GM10266 (cell line): ENCODE measurements at regions not wholly inside any gene's neighbourhood (a gene's known extent, or its start where the extent isn't known, plus 50 kb on each side); places are given as distances from the start of the nearest gene placed in this dataset.
"Not testable (repeated sequence)": the region's sequence is repeated elsewhere in the genome, so short reads cannot be mapped to it uniquely, and the experiment has no call there.

Experiments used
- DNase-seq: peaks from one replicate; pipeline ENCODE4 v3.0.0; 2012; ENCODE audit errors: extremely low spot score
- TF ChIP-seq, protein P1 (sequence below): IDR thresholded peaks from 2 replicates; pipeline ENCODE4 v1.5.1; 2012; ENCODE audit warnings: mild to moderate bottlenecking, low read depth; ENCODE audit not compliant: control insufficient read depth, insufficient read depth; ENCODE audit errors: missing control alignments

DNA sequence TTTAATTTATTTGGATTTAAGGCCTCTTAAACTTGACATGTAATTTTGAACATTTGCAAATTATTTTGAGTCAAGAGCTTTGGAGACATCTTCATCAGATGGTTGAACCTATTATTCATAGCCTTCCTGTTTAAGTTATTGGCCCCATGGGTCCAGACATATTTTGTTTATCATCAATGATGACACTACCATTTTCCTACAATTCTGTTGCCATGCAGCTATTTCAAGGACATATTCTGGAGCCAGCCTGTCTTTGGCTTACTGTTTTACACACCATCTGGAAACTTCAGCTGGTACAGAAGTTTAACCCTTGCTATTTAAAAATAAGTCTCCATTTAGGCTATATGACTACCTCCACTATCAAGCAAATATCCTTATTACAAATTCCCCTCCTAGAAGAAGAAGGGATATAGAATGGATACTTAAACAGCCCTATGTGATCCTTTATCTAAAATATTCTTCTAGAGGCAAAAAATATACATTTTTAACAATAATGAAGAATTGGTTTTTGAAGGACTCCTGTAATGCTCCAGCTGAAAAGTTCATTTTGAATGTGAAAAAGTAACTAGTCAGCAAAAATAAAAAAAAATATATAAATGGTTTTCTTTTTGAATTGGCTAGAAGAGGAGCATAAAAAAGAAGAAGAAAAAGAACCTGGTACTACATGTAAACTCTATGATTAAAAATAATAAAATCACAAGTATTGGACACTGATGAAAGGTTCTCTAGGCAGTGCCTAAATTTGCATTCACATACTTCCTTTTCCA is 544.0 kb upstream of the HS3ST5 start:
- TF ChIP-seq, protein P1, sequence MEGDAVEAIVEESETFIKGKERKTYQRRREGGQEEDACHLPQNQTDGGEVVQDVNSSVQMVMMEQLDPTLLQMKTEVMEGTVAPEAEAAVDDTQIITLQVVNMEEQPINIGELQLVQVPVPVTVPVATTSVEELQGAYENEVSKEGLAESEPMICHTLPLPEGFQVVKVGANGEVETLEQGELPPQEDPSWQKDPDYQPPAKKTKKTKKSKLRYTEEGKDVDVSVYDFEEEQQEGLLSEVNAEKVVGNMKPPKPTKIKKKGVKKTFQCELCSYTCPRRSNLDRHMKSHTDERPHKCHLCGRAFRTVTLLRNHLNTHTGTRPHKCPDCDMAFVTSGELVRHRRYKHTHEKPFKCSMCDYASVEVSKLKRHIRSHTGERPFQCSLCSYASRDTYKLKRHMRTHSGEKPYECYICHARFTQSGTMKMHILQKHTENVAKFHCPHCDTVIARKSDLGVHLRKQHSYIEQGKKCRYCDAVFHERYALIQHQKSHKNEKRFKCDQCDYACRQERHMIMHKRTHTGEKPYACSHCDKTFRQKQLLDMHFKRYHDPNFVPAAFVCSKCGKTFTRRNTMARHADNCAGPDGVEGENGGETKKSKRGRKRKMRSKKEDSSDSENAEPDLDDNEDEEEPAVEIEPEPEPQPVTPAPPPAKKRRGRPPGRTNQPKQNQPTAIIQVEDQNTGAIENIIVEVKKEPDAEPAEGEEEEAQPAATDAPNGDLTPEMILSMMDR = no peak
- no peak for DNase-seq

DNA sequence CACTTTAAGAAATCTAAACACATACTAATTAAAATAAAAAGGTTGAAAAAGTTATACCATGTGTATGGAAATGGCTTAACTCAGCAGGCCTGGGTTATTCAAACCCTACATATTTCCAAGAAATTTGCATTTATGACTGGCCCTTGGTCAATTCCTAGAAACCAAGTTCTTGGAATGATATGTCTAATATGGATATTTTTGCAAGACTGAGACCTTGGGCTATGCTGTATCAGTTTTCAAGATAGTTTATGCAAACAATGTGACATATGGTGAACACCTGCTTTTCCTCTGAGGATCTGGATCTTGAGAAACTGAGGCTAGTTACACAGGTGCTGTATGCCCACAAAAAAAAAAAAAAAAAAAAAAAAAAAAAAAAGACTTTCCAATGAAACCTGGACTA is 536.9 kb upstream of the HS3ST5 start:
- TF ChIP-seq, protein P1 = no peak
- no peak for DNase-seq

DNA sequence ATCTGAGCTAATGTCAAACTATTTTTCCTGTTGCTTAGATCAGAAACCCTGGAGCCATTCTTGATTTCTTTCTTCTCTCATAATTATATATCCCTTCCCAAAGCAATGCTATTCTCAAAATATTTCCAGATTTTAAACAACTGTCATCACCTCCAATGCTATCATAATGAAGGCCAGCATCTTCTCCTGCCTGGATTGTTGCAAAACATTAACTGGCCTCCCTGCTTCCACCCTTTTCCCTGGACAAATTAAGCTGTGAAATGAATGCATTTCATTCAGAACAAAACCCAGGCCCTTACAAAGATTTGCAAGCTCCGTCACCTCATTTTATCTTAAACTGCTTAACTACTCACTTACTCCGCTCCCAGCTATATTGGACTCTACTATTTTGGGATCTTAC is 535.3 kb upstream of the HS3ST5 start:
- no peak for DNase-seq
- TF ChIP-seq, protein P1 = no peak

DNA sequence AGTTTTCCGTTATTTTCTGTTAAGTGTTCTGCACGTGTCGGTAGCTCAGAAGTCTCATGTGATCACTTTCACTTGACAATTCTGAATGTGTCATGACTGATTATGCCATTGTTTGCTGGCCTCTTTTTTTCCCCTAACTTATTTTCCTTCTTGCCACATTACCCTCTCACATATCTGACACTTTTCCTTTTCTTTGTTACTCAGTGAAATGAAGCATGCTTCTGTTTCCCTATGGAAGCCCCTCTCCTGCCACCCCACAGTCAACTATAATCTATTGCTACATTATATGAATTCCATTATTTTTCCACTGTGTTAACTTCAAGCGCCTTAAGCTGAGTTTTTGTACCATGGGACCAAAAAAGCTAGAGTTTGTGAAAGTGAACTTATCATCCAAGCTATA is 531.6 kb upstream of the HS3ST5 start:
- no peak for DNase-seq

DNA sequence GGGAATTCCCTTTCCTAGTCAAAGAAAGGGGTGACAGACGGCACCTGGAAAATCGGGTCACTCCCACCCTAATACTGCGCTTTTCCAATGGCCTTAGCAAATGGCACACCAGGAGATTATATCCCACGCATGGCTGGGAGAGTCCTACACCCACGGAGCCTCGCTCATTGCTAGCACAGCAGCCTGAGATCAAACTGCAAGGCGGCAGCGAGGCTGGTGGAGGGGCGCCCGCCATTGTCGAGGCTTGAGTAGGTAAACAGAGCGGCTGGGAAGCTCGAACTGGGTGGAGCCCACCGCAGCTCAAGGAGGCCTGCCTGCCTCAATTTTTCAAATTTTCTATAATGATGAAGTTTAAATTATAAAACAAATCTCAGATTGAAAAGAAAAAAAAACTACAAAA is 522.7 kb upstream of the HS3ST5 start:
- not testable (repeated sequence) for DNase-seq

More for the DNA sequence above, 531.6 kb upstream of the HS3ST5 start:
- TF ChIP-seq, protein P1 = no peak

DNA sequence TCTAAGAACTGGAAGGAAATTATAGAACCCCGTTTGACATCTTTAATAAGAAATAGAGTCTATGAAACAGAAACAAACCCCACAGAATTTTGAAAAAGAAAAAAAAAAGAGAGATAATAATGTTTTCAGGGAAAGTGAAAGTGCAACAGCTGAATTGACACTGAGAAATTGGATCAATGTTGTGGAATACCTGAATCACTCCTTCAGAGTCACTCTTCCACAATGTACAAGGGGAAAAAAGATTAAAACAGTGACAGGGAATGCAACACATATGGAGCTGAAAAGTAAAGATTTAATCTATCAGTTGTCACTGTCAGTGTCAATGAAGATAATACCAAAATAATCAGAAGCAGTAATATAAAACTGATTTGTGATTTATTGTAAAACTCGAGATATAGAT is 520.8 kb upstream of the HS3ST5 start:
- TF ChIP-seq, protein P1 = no peak
- no peak for DNase-seq

DNA sequence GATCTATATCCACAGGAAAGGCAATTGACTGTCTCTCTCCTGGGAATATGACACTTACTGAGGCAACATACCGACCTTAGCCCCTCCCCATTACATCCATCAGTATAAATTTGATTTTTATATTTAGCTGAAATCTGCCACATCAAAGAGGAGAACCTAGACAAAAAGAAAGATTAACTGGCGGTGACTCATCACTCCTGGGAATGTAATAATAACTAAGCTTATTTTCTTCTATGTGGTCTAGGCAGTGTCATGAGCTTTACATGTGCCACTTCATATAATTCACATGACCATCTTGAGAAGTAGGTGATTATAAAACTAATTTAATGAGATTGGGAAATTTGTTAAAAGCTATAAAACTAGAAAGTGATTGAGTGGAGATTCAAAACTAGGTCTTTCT is 520.0 kb upstream of the HS3ST5 start:
- TF ChIP-seq, protein P1 = no peak
- DNase-seq = no peak

DNA sequence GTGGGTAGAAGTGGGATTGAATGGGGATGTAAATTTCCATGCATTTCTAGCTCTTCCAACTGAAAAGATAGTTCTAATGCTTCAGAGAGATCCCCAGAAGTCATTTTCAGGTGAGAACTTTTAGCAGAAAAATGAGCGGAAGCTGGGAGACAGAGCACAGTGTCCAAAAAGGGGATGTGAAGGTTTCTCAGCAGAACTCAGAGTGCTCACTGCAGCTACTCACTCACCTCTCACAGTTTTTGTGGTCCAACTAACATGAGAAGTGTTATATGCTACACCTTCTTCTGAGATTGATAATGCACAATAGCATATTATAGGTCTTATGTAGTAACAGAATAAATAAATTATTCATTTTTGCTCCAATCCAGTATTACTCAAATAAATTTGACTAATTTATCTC is 519.2 kb upstream of the HS3ST5 start:
- TF ChIP-seq, protein P1 = no peak
- DNase-seq = no peak
